CD4-positive, CD25-positive, alpha-beta regulatory T cell (primary cell): ENCODE measurements at regions not wholly inside any gene's neighbourhood (a gene's known extent, or its start where the extent isn't known, plus 50 kb on each side); places are given as distances from the start of the nearest gene placed in this dataset.

Source experiments
- ATAC-seq, 2 donors: fragments of 150-1000 bp; cut with Tn5 transposase; one replicate each; pipeline ENCODE4 v1.10.0; 2021; ENCODE audit warnings: low read depth in 2 of 2, moderate number of reproducible peaks in 2 of 2, moderate library complexity in 1 of 2
- DNase-seq, 3 donors: peaks; one replicate each; pipeline versions ENCODE4 v3.0.0 to v3.0.0-alpha.2; 2012 to 2022; ENCODE audit warnings: mixed read lengths in 1 of 3
- H3K27ac ChIP-seq: one replicate; pipeline ENCODE4 v1.7.0; 2013; ENCODE audit warnings: mild to moderate bottlenecking, low read length; ENCODE audit not compliant: insufficient read depth, poor library complexity, severe bottlenecking
- H3K27me3 ChIP-seq: one replicate; pipeline ENCODE4 v1.7.0; 2013; ENCODE audit warnings: low read length; ENCODE audit not compliant: control insufficient read depth, insufficient read depth
- H3K36me3 ChIP-seq: one replicate; pipeline ENCODE4 v1.7.0; 2013; ENCODE audit warnings: mild to moderate bottlenecking, low read length, moderate library complexity; ENCODE audit not compliant: control insufficient read depth, insufficient read depth
- H3K4me1 ChIP-seq: 2 replicates; pipeline ENCODE4 v1.7.0; 2013; ENCODE audit warnings: mild to moderate bottlenecking, low read length; ENCODE audit not compliant: insufficient read depth, control insufficient read depth, poor library complexity, severe bottlenecking
- H3K4me3 ChIP-seq: one replicate; pipeline ENCODE4 v1.7.0; 2013; ENCODE audit warnings: low read depth, mild to moderate bottlenecking, low read length, moderate library complexity
- H3K9me3 ChIP-seq, 2 experiments: 1 replicate in 1 of 2; 2 replicates in 1 of 2; pipeline ENCODE4 v1.7.0; 2013; ENCODE audit warnings: low read length in 2 of 2, mild to moderate bottlenecking in 1 of 2, moderate library complexity in 1 of 2; ENCODE audit not compliant: control insufficient read depth in 2 of 2
- H3K27ac Mint-ChIP-seq, 3 donors: one replicate each; pipeline ENCODE4 v1.8.0; 2020 to 2022; ENCODE audit warnings: mild to moderate bottlenecking in 3 of 3, mixed read lengths in 3 of 3, moderate library complexity in 2 of 3
- H3K27me3 Mint-ChIP-seq: one replicate; pipeline ENCODE4 v1.8.0; 2022; ENCODE audit warnings: mild to moderate bottlenecking, mixed read lengths
- H3K36me3 Mint-ChIP-seq: one replicate; pipeline ENCODE4 v1.8.0; 2020; ENCODE audit warnings: mixed read lengths
- H3K4me1 Mint-ChIP-seq, 4 donors: one replicate each; pipeline ENCODE4 v1.8.0; 2020 to 2022; ENCODE audit warnings: mixed read lengths in 4 of 4, mild to moderate bottlenecking in 1 of 4
- H3K4me3 Mint-ChIP-seq, 4 donors: one replicate each; pipeline ENCODE4 v1.8.0; 2020 to 2022; ENCODE audit warnings: mild to moderate bottlenecking in 4 of 4, mixed read lengths in 4 of 4, moderate library complexity in 3 of 4
- H3K9me3 Mint-ChIP-seq, 7 donors: one replicate each; pipeline ENCODE4 v1.8.0; 2020 to 2022; ENCODE audit warnings: mixed read lengths in 7 of 7, mild to moderate bottlenecking in 3 of 7, moderate library complexity in 2 of 7

DNA sequence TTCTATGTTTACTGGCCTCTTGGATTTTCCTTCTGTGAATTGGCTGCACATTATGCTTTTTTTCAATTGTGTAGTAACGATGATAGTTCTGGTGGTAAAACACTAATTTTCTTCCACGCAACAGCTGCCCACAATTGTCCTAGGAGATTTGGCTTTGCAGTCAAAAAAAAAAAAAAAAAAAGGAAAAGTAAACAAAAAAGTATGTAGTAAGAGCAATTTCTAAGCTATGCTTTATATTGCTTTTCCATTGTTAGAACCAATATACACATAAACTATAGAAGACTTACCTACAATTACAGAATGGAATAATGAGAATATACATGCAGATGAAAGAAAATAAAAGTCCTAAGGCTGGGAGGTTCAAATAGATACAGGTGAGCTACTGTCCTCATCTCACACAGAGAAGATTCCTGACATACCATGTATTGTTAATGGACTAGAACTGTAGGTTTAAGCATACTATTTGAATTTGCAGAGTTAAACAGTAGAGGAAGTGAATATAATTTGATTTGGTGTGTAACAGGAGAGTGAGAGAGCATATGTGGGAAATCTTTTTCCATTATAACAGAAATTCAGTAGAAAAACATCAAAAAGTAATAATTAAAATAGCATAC lies 976.2 kb downstream of the RAB28 start:
- Histone ChIP-seq H3K27me3 (no peaks in the 10 kb centered on the region), H3K4me3 (no peak overlapping the region), H3K27ac (no peak overlapping the region), H3K4me1 (no peaks in the 10 kb centered on the region), H3K36me3 (no peaks in the 10 kb centered on the region), H3K9me3 (no peaks in the 10 kb centered on the region)
- Mint-ChIP-seq H3K9me3 (peaks cover 0 to 16% (median 4%) of the 10 kb centered on the region in 7 donors), H3K4me3 (no peak overlapping the region), H3K27me3 (no peaks in the 10 kb centered on the region), H3K36me3 (no peaks in the 10 kb centered on the region), H3K4me1 (no peaks in the 10 kb centered on the region), H3K27ac (no peak overlapping the region)
- DNase-seq (no peak), ATAC-seq (no peak)

DNA sequence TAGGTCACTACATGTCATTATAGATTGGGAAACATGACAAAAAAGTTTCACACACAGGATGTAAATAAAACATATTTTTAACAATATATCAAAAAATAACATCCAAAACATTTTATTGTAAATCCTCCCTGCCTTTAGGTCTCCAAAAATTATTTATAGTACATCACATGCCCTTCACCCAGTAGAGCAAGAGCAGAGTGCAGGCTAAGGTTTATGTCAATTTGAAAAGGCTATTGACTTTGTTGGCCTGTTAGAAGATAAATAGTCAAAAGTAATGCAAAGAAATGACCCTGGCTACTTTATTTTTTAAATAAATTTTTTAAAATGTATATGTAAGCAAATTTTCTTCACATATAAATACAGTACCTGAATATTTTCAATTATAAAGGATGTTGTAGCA lies 983.7 kb downstream of the RAB28 start:
- Histone ChIP-seq H3K9me3 (no peaks in the 10 kb centered on the region), H3K4me1 (no peaks in the 10 kb centered on the region), H3K36me3 (no peaks in the 10 kb centered on the region), H3K4me3 (no peak overlapping the region), H3K27me3 (no peaks in the 10 kb centered on the region), H3K27ac (no peak overlapping the region)
- DNase-seq (no peak), ATAC-seq (no peak)
- Mint-ChIP-seq H3K27ac (no peak overlapping the region), H3K9me3 (peaks cover 0 to 9% (median 5%) of the 10 kb centered on the region in 7 donors), H3K4me1 (no peaks in the 10 kb centered on the region), H3K27me3 (no peaks in the 10 kb centered on the region), H3K36me3 (no peaks in the 10 kb centered on the region), H3K4me3 (no peak overlapping the region)

DNA sequence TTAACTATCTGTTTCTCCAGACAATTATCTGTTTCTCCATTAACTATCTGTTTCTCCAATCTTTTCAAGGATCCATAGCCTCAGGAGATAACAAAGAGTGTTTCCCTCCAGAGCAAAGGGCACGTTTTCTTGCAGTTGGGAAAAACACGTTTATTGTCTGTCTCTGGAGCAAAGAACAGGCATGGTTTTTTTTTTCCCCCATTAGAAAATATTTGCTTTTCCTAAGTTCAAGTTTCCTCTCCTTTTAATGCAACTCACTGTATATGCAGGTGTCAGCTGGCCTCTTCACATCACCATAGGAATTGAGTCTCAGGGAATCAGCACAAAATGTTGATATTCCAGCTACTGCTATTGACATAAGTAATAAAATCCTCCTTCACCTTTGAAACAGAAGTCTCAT lies 984.4 kb downstream of the RAB28 start:
- H3K27ac Mint-ChIP-seq = no peak overlapping the region
- H3K4me1 Mint-ChIP-seq = no peaks in the 10 kb centered on the region
- H3K36me3 Mint-ChIP-seq = no peaks in the 10 kb centered on the region
- no peaks in the 10 kb centered on the region for H3K9me3 ChIP-seq
- no peaks in the 10 kb centered on the region for H3K36me3 ChIP-seq
- no peaks in the 10 kb centered on the region for H3K4me1 ChIP-seq
- H3K9me3 Mint-ChIP-seq = peaks cover 0 to 8% (median 3%) of the 10 kb centered on the region in 7 donors
- no peak overlapping the region for H3K4me3 ChIP-seq
- H3K27ac ChIP-seq = no peak overlapping the region
- no peak overlapping the region for H3K4me3 Mint-ChIP-seq
- H3K27me3 ChIP-seq = no peaks in the 10 kb centered on the region
- no peak for DNase-seq
- no peaks in the 10 kb centered on the region for H3K27me3 Mint-ChIP-seq
- no peak for ATAC-seq

DNA sequence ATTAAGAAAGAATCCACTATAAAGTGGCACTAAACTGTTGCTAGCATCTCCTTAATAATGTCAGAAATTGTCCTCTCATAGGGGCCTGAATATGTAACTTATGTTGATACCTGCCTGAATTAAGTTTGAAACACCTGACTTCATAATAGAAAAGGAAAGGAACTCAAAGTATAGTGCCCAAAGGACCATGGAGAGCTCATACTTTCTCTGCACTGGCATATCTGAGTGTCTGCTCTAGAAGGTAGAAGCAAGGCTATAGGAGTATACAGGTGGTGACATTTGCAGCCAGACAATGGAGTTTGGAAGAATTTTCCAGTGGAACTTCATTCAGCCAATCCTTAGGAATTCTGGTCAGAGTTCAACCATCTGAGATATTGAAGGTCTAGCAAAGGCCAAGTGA lies 988.9 kb downstream of the RAB28 start:
- no peak overlapping the region for H3K27ac Mint-ChIP-seq
- no peak for ATAC-seq
- no peaks in the 10 kb centered on the region for H3K27me3 Mint-ChIP-seq
- H3K9me3 ChIP-seq = peaks cover 0 to under 1% of the 10 kb centered on the region in 2 experiments
- H3K36me3 Mint-ChIP-seq = no peaks in the 10 kb centered on the region
- no peaks in the 10 kb centered on the region for H3K4me1 Mint-ChIP-seq
- H3K27ac ChIP-seq = no peak overlapping the region
- H3K4me3 Mint-ChIP-seq = no peak overlapping the region
- no peak for DNase-seq
- no peaks in the 10 kb centered on the region for H3K36me3 ChIP-seq
- H3K9me3 Mint-ChIP-seq = peaks cover 2 to 8% (median 3%) of the 10 kb centered on the region in 7 donors
- no peaks in the 10 kb centered on the region for H3K4me1 ChIP-seq
- no peaks in the 10 kb centered on the region for H3K27me3 ChIP-seq
- H3K4me3 ChIP-seq = no peak overlapping the region

DNA sequence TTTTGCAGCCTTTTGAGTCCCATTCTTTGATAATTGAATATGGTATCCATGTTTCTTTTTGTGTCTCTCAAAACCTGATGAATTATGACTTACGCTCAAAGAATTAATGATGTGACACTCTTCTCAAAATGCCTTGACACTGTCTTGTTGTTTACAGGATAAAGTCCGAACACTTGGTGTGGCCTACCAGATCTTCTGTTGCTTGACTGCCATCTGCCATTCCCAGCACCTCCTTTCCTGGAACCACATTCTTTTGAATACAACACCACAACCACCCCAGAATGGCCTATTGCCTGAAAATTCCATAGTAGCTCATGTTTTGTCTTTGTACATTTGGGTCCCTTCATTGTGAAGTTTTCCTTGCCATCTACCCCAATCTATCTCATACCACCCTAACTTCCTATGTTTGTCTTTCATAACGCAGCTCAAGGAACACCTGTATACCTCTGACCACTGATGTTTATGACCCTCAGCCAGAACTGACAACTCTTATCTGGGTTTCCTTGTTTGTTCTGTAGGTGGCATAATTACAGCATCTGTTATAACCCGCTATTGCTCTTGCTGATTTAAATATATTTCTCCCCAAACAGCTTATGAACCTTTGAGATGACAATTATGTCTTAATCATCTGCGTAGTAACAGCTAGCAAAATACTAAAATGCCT lies 991.3 kb downstream of the RAB28 start:
- H3K27ac ChIP-seq = no peak overlapping the region
- Mint-ChIP-seq H3K27me3 (peaks cover 5% of the 10 kb centered on the region), H3K4me1 (no peaks in the 10 kb centered on the region), H3K27ac (no peak overlapping the region), H3K9me3 (peaks cover 3 to 16% (median 6%) of the 10 kb centered on the region in 7 donors), H3K4me3 (no peak overlapping the region), H3K36me3 (no peaks in the 10 kb centered on the region)
- H3K9me3 ChIP-seq = peaks cover 0 to 4% of the 10 kb centered on the region in 2 experiments
- ATAC-seq = no peak
- no peaks in the 10 kb centered on the region for H3K27me3 ChIP-seq
- no peaks in the 10 kb centered on the region for H3K36me3 ChIP-seq
- H3K4me1 ChIP-seq = no peaks in the 10 kb centered on the region
- no peak for DNase-seq
- H3K4me3 ChIP-seq = no peak overlapping the region

DNA sequence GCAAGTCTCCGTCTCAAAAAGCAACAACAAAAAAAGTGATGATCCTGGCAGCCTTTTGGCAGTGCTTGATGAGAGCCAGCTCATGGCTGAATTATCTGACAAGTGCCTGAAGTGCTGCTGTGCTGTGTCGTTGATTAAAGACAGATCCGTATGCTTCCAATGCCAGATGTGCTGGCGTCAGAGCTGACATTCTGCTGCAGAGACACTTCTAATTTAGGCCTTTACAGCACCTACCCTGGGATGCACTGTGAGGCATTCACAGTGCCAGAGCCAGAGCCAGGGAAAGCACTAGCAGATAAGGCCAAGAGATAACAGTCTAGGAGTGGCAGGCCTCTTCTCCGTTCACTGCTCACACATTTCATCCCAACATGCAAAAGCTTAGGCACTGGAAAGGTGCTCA lies 995.5 kb downstream of the RAB28 start:
- peaks cover 1 to 26% (median 6%) of the 10 kb centered on the region in 7 donors for H3K9me3 Mint-ChIP-seq
- H3K36me3 Mint-ChIP-seq = no peaks in the 10 kb centered on the region
- no peaks in the 10 kb centered on the region for H3K4me1 Mint-ChIP-seq
- Histone ChIP-seq H3K9me3 (peaks cover 0 to 4% of the 10 kb centered on the region in 2 experiments), H3K27me3 (no peaks in the 10 kb centered on the region), H3K27ac (no peak overlapping the region), H3K4me1 (no peaks in the 10 kb centered on the region), H3K36me3 (no peaks in the 10 kb centered on the region), H3K4me3 (no peak overlapping the region)
- H3K27ac Mint-ChIP-seq = no peak overlapping the region
- no peak for DNase-seq
- no peak for ATAC-seq
- peaks cover 5% of the 10 kb centered on the region for H3K27me3 Mint-ChIP-seq
- H3K4me3 Mint-ChIP-seq = no peak overlapping the region

DNA sequence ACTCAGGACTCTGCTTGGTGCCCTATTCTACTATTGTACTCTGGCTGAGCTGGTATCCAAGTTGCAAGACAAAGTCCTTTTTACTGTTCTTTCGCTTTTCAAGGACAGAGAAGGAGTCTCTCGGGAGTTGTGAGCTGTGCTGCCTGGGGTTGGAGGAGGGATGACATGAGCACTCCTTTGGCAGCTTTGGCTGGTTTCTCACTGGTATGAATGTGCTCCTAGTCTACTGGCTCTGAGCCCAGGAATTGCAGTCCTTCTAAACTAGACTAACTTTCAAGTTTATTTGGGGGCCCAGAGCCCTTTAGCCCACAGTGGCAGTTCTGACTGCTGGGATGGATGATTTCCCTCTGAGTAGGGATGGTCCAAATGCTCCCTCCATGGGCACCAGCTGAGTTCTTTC lies 997.1 kb downstream of the RAB28 start:
- no peaks in the 10 kb centered on the region for H3K36me3 Mint-ChIP-seq
- Histone ChIP-seq H3K9me3 (peaks cover 0 to 4% of the 10 kb centered on the region in 2 experiments), H3K4me1 (no peaks in the 10 kb centered on the region), H3K36me3 (no peaks in the 10 kb centered on the region), H3K4me3 (no peak overlapping the region), H3K27ac (no peak overlapping the region), H3K27me3 (no peaks in the 10 kb centered on the region)
- DNase-seq = no peak
- no peak for ATAC-seq
- no peaks in the 10 kb centered on the region for H3K4me1 Mint-ChIP-seq
- peaks cover 0 to 27% (median 5%) of the 10 kb centered on the region in 7 donors for H3K9me3 Mint-ChIP-seq
- no peak overlapping the region for H3K4me3 Mint-ChIP-seq
- no peak overlapping the region for H3K27ac Mint-ChIP-seq
- peaks cover 5% of the 10 kb centered on the region for H3K27me3 Mint-ChIP-seq

DNA sequence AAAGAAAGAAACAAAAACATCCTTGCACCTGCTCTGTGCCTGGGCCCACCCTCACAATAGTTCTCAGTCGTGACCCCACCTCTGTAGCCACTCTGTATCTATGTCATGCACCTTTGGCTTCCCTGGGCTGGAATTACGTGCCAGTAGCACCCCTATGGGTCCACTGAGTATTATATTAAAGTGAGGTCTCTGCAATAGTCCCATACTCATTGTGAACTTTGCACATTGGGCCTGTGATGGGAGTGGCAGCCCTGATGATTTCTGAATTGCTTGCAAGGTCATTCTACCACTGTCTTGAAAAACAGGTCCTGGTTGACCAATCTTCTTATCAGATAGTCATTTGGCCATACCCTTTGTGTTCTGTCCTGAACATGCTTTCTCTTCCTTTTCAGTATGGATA lies 1012.1 kb downstream of the RAB28 start:
- no peaks in the 10 kb centered on the region for H3K36me3 ChIP-seq
- no peak for ATAC-seq
- DNase-seq = no peak
- no peaks in the 10 kb centered on the region for H3K27me3 ChIP-seq
- H3K9me3 Mint-ChIP-seq = peaks cover 0 to 21% (median 5%) of the 10 kb centered on the region in 7 donors
- H3K4me1 ChIP-seq = no peaks in the 10 kb centered on the region
- no peak overlapping the region for H3K27ac Mint-ChIP-seq
- H3K9me3 ChIP-seq = no peaks in the 10 kb centered on the region
- no peak overlapping the region for H3K4me3 Mint-ChIP-seq
- H3K4me1 Mint-ChIP-seq = no peaks in the 10 kb centered on the region
- H3K36me3 Mint-ChIP-seq = no peaks in the 10 kb centered on the region
- H3K27me3 Mint-ChIP-seq = no peaks in the 10 kb centered on the region
- no peak overlapping the region for H3K27ac ChIP-seq
- no peak overlapping the region for H3K4me3 ChIP-seq
